NCI-H82 treated with DMSO at 0.1 percent for 48 hours (cell line): ENCODE measurements at regions not wholly inside any gene's neighbourhood (a gene's known extent, or its start where the extent isn't known, plus 50 kb on each side); places are given as distances from the start of the nearest gene placed in this dataset.

Experiments used
- DNase-seq: peaks from one replicate; lab custom pipeline; 2025; ENCODE audit not compliant: unreplicated experiment; lab: John Stamatoyannopoulos, UW

- DNase-seq, result no peak
Measured at GRCh38 chr2:120968307-120969015, 232.8 kb downstream of the GLI2 start.

- DNase-seq, result no peak
Measured at GRCh38 chr2:120969613-120970355, 234.1 kb downstream of the GLI2 start.

GRCh38 chr2:120971866-120972265, 236.2 kb downstream of the GLI2 start:
- no peak for DNase-seq

- DNase-seq, result no peak
Measured at GRCh38 chr2:120972286-120972685, 236.6 kb downstream of the GLI2 start.

- no peak for DNase-seq
Measured at GRCh38 chr2:120973196-120973595, 237.5 kb downstream of the GLI2 start.

- no peak for DNase-seq
Measured at GRCh38 chr2:120974950-120975349, 239.3 kb downstream of the GLI2 start.

- DNase-seq, result no peak
Measured at GRCh38 chr2:120976501-120977307, 241.0 kb downstream of the GLI2 start.

- DNase-seq, result no peak
Measured at GRCh38 chr2:120977582-120978358, 242.1 kb downstream of the GLI2 start.

GRCh38 chr2:120978359-120979050, 242.8 kb downstream of the GLI2 start:
- DNase-seq, result no peak

- no peak for DNase-seq
Measured at GRCh38 chr2:120979398-120979797, 243.7 kb downstream of the GLI2 start.

- no peak for DNase-seq
Measured at GRCh38 chr2:120979921-120980320, 244.3 kb downstream of the GLI2 start.

GRCh38 chr2:120981443-120981842, 245.8 kb downstream of the GLI2 start:
- no peak for DNase-seq

- DNase-seq, result no peak
Measured at GRCh38 chr2:120982598-120982997, 246.9 kb downstream of the GLI2 start.

- no peak for DNase-seq
Measured at GRCh38 chr2:120983344-120983743, 247.7 kb downstream of the GLI2 start.

GRCh38 chr2:120984046-120984445, 248.4 kb downstream of the GLI2 start:
- DNase-seq, result no peak

GRCh38 chr2:120984452-120985173, 248.9 kb downstream of the GLI2 start:
- DNase-seq, result no peak

GRCh38 chr2:120985174-120985996, 249.7 kb downstream of the GLI2 start:
- DNase-seq, result no peak

- no peak for DNase-seq
Measured at GRCh38 chr2:120985997-120986651, 250.5 kb downstream of the GLI2 start.
